HG03280 (cell line): ENCODE measurements at regions not wholly inside any gene's neighbourhood (a gene's known extent, or its start where the extent isn't known, plus 50 kb on each side); places are given as distances from the start of the nearest gene placed in this dataset.

ENCODE experiments used
- ATAC-seq: cut with Tn5 transposase; IDR thresholded peaks from one replicate; pipeline ENCODE4 v1.9.1; 2021; ENCODE audit warnings: mild to moderate bottlenecking, moderate library complexity; ENCODE audit not compliant: unreplicated experiment

- ATAC-seq: no peak
Measured at GRCh38 chr14:61623927-61624326, 71.4 kb upstream of the HIF1A start.

DNA sequence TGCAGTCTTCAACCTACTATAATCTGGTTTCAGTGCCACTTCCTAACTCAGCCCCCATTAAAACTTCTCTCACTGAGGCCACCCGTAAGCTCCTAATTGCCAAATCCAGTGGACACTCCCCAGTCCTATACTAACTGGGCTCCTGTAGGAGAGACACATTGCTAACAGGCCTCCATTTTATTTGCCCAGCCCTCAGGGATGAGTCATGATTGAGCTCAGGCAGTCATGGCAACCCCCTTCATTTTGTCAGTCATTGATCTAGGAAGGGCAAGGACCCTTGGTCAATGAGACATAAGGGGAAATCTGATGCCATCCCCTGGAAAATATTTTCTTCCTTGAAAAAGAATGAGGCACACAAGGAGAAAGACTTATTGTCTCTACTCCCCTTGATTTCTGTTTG is 70.1 kb upstream of the HIF1A start:
- no peak for ATAC-seq

GRCh38 chr14:61627612-61628011 is 67.7 kb upstream of the HIF1A start:
- no peak for ATAC-seq

- ATAC-seq: no peak
Measured at GRCh38 chr14:61628016-61628725, 67.1 kb upstream of the HIF1A start.

DNA sequence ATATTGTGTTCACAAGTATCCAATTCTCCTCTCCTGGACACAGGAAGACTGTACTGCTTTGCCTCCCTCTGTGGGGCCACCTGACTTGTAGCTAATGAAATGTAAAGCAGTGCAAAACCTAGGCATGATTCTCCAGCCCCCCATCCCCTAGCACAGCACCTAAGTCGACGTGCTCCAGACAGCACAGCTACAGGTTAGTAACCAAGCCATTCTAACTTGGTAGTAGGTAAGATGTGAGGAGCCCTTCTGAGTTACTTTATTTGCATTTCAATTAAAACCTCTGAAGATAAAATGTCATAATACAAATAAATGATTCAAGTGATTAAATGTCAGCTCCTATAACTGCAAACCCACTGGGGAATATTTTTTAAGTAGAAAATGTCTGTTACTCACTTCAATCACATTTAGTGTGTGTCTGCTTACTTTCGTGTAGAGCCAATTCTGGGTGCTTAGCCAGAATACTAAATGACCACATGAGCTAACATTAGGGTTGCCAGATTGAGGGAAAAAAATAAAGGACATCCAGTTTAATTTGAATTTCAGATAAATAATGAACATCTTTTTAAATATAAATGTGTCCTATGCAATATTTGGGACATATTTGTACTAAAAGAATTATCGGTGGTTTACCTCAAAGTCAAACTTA is 64.8 kb upstream of the HIF1A start:
- ATAC-seq: no peak

DNA sequence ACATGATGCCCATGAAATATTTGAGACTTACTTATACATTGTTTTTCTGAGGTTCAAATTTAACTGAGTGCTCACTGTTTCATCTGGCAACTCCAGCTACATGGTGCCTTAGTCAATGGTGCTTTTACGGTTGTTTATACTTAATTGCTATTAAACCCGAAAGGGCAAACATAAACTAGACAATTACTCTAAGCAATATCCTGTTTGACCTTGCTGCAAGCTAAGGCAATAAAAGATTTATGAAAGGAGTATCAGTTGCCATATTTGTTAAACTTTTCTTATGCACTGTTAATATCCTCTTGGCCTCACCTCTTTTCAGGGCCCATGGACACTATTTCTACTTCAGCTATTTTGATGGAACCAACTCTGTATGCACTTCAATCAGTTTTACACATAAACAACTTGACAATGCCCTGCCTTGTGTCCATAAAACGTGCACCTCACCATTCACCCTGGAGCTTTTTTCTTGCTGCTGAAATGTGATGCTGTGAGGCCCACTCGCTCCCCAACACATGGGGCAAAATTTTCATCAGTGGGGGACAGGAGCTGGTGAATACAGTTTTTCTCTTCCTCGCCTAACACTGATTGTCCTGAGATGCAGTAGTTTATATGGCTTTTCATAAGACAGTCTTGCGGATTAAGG is 64.1 kb upstream of the HIF1A start:
- no peak for ATAC-seq

DNA sequence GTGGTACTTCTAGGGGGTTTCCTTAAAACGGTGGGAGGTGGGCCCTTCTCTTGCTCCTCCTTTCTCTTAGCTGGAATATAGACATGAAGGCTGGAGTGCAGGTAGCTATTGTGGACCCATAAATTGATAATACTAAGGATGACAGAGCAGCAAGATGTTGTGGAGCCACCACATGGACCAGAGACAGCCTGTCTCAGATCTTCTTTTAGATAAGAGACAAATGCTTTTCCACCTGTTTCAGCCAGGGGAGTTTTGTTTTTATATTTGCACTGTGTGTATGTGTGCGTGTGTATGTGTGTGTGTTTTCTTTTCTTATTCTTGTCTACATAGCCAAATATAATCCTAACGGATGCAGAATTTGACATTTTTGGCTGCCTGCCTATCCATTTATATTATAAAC is 62.9 kb upstream of the HIF1A start:
- ATAC-seq: no peak

DNA sequence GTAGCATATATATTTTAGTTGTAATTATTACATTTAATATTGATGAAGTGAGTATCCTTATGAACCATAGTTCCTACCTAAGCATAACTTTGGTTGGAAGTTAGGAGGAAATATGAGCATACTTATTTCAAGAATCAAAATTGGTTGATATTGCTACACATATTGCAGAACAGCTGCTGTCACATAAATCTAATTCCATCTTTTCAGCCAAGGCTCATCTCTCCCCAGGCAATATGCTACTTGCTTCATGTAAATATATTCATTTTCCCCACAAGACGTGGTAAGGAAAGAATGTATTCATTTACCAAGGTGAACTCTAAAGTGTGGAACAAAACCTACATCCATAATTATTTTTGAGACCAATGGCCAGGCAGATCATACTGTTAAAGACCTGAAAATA is 62.5 kb upstream of the HIF1A start:
- ATAC-seq: no peak

DNA sequence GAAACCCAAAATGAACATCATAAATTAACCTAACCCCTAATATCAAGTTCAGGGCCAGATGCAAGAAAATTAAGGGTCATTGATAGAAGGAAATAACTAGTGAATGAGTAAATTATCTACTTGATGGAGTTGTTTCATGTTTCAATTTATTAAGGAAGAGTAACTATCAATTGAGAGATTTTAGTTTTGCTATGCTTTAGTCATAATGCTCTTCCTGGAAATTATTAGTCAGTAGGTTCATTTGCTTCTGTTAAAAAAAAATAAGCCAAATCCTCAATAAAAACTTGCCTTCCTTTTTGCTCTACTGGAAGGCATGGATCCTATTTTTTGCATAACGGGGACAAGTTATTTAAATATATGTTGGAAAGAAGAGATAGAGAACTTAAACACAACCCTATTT is 59.0 kb upstream of the HIF1A start:
- ATAC-seq: no peak

DNA sequence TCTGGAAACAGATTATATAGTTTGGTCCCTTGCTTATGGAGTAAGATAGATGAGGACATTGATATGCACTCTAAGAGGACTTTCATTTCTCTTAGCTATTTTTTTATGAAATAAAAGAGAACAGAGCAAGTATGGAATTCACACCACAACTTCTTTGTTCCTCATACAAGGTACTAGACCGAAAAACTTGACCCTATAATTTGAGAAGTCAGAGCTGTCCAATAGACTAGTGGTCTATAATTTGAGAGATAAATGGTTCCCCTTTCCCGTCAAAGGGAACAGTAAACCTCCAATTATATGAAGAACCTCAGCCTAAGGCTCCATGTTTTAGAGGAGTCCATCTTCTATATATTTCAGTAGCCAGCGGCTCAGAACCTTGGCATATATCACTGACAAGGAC is 58.5 kb upstream of the HIF1A start:
- no peak for ATAC-seq

DNA sequence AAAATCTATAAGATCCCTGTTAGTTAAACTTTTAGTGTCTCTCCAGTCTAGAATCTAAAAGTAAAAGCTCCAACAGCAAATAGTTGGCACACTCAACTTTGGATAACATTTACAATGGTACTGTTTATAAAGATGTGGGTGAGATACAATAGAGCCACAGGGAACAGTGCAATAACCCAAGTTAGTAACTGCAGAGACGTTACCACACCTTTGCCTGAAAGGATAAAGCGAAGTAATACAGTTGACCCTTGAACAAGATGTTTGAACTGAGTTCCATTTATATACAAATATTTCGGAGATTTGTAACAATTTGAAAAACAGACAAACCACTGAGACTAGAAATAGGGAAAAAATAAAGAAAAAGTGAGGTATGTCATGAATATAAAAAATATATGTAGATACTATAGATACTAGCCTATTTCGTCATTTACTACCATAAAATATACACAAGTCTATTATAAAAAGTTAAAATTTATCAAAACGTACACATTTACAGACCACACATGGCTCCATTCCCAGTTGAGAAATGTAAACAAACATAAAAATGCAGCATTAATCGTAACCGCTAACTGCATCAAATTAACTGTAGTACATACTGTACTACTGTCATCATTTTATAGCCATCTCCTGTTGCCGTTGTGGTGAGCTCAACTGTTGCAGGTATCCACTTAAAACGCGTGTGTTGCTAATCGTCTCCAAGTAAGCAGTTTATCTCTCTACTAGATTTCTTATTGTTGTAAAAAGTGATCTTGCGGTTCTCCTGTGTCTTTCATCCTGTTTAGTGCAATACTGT is 56.5 kb upstream of the HIF1A start:
- no peak for ATAC-seq

GRCh38 chr14:61640158-61641136 is 54.9 kb upstream of the HIF1A start:
- no peak for ATAC-seq

GRCh38 chr14:61641914-61642613 is 53.2 kb upstream of the HIF1A start:
- no peak for ATAC-seq

- ATAC-seq: no peak
Measured at GRCh38 chr14:61642614-61642982, 52.7 kb upstream of the HIF1A start.

DNA sequence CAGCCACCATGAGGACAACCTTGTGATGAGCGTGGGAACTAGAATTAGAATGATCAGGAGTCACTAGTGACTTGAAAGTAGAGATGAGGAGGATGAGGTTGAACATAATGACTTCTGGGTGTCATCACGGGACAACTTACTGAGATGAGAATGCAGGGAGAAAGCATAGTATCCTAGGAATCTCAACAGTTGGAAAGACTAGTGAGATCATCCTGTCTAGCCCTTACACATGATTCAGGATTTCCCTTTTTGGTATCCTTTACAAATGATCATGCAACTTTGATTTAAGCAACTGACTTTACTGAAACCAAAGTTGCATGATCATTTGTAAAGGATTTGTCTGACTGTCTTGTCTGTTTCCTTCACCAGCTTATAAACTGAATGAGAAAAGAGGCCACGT is 51.8 kb upstream of the HIF1A start:
- no peak for ATAC-seq

GRCh38 chr14:61644175-61644574 is 51.1 kb upstream of the HIF1A start:
- no peak for ATAC-seq

DNA sequence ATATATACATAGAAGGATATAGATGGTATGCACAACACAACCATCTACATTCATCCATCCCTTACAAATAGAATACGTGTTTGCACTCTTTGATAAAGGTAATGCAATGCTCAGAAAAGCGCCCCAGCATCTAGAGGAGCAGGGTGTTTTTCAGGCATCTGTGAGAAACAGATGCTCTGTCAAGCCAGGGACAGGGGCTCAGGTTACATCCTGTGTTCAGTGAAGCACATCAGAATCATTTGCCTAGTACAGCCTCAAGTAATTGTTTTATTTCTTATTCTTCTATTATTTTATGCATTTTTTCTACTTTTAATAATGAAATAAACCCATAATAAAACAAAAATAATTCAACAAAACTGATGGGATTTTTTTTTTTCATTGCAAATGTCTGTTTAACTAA is 50.5 kb upstream of the HIF1A start:
- peak; percentile 63 for ATAC-seq

GRCh38 chr14:61645247-61645646 is 50.1 kb upstream of the HIF1A start:
- no peak for ATAC-seq
